Aorta (tissue), 5 donors: ENCODE measurements at regions not wholly inside any gene's neighbourhood (a gene's known extent, or its start where the extent isn't known, plus 50 kb on each side); places are given as distances from the start of the nearest gene placed in this dataset.
"Not testable (repeated sequence)": the region's sequence is repeated elsewhere in the genome, so short reads cannot be mapped to it uniquely, and the experiment has no call there.

ENCODE experiments used
- ATAC-seq: fragments of 200-7000 bp; cut with Tn5 transposase; one replicate; pipeline ENCODE4 v1.9.1; 2022; ENCODE audit warnings: moderate library complexity; ENCODE audit not compliant: low FRiP score
- DNase-seq, 2 donors: peaks; one replicate each; pipeline ENCODE4 v3.0.0-alpha.2; 2020
- H3K27ac ChIP-seq, 2 donors: one replicate each; pipeline ENCODE4 v1.5.1; 2013; ENCODE audit warnings: low read length in 2 of 2, mild to moderate bottlenecking in 2 of 2, moderate library complexity in 2 of 2, control low read depth in 1 of 2, inconsistent platforms in 1 of 2, low read depth in 1 of 2
- H3K27me3 ChIP-seq, 2 donors: one replicate each; pipeline ENCODE4 v1.6.1; 2013; ENCODE audit warnings: control low read depth in 1 of 2, low read length in 1 of 2, mild to moderate bottlenecking in 1 of 2, moderate library complexity in 1 of 2; ENCODE audit not compliant: insufficient read depth in 2 of 2, control insufficient read depth in 1 of 2
- H3K36me3 ChIP-seq, 2 donors: one replicate each; pipeline ENCODE4 v1.6.1; 2013; ENCODE audit warnings: control low read depth in 1 of 2, low read length in 1 of 2, mild to moderate bottlenecking in 1 of 2; ENCODE audit not compliant: insufficient read depth in 2 of 2, control insufficient read depth in 1 of 2
- H3K4me1 ChIP-seq, 2 donors: one replicate each; pipeline ENCODE4 v1.6.1; 2013; ENCODE audit warnings: low read length in 2 of 2, control low read depth in 1 of 2, mild to moderate bottlenecking in 1 of 2, moderate library complexity in 1 of 2; ENCODE audit not compliant: insufficient read depth in 2 of 2, control insufficient read depth in 1 of 2
- H3K4me3 ChIP-seq, 2 donors: one replicate each; pipeline ENCODE4 v1.5.1; 2013; ENCODE audit warnings: low read length in 2 of 2, control low read depth in 1 of 2, mild to moderate bottlenecking in 1 of 2
- H3K9me3 ChIP-seq: one replicate; pipeline ENCODE4 v1.6.1; 2013; ENCODE audit warnings: mild to moderate bottlenecking, low read length; ENCODE audit not compliant: control insufficient read depth
- WGBS, 2 donors: extraction: QIAGEN DNeasy Blood & Tissue Kit; methylation state at CpG; one replicate each; pipeline ENCODE4 v1.1.7; 2013; 5-methylcytosine and 5-hydroxymethylcytosine counted together
- intact Hi-C, 2 donors: fragments of 100-400 bp; cut with DNase I; formaldehyde crosslinking; loops; one replicate each; pipeline versions ENCODE4 v1.14.2 to v1.15.0; 2022
- donor health status: healthy with polysubstance abuse.
- donor health status: Bipolar disorder and iron deficiency.
- donor health status: DM: no; HTN: no; CAD: no.
- donor health status: DM: no; HTN: no; CAD: no.
- donor health status: DM: yes; HTN: yes; CAD: no.

- H3K4me1 ChIP-seq, H3K9me3 ChIP-seq, H3K36me3 ChIP-seq, H3K4me3 ChIP-seq, intact Hi-C loops, H3K27me3 ChIP-seq, H3K27ac ChIP-seq, ATAC-seq, DNase-seq: not testable (repeated sequence)
- 52 to 58% methylated on average over 3 of the region's 3 CpGs for WGBS, 2 donors
These were observed 228.3 kb upstream of the LHX5 start for GRCh38 chr12:113699984-113700383.

- Histone ChIP-seq H3K4me1 (no peaks in the 10 kb centered on the region), H3K36me3 (no peaks in the 10 kb centered on the region), H3K4me3 (no peak overlapping the region), H3K27me3 (no peaks in the 10 kb centered on the region), H3K9me3 (peaks cover 3% of the 10 kb centered on the region), H3K27ac (no peak overlapping the region)
- intact Hi-C loops: no loop called here
- no peak for ATAC-seq
- 49 to 58% methylated on average over 5 of the region's 5 CpGs for WGBS, 2 donors
- no peak for DNase-seq
These were observed 226.8 kb upstream of the LHX5 start for GRCh38 chr12:113698510-113698858.

DNA sequence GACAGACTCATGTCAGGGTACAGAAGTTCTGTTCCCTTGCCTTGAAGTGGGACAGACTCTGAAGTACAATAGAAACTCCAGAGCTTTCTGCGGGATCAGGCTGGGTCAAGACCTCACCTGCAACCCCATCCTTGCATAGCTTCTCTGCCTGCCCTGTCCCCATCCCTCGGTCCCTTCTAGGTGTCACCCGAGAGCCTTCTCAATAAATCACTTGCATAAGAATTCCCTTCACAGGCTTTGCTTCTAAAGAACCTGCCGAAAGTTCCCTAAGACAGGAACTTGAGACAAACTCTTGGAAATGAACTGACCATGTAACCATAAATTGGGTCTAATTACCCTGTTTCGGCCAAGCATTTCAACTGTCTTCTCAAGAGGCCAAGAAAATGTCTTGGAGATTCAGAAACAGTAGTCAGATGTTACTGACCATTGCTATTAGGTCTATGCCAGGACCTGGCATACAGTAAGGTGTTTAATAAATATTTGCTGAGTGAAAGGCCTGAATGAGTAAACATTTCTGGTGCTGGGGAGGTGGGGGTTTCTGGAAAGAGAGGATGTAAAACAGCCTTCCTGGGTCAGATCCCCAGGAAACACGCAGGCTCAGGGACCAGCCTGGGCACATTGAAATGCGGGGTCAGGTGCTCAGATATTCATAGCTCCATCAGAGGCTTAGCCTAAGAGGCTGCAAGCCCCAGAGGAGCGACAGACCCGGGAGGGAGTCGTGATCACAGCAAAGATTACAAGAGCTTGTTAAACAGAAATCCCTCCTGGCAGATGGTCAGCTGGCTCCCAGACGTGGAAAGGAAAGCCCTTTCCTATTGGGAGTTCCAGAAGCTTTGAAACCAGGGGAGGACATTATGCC, 226.2 kb upstream of the LHX5 start:
- DNase-seq (no peak), ATAC-seq (no peak)

GRCh38 chr12:113697104-113697503, 225.4 kb upstream of the LHX5 start:
- intact Hi-C loops: no loop called here
- Histone ChIP-seq H3K9me3 (peaks cover 3% of the 10 kb centered on the region), H3K4me3 (no peak overlapping the region), H3K4me1 (no peaks in the 10 kb centered on the region), H3K27ac (no peak overlapping the region), H3K36me3 (no peaks in the 10 kb centered on the region), H3K27me3 (no peaks in the 10 kb centered on the region)
- ATAC-seq: no peak
- DNase-seq: no peak
- WGBS, 2 donors: 57 to 61% methylated on average over 5 of the region's 5 CpGs

More for the DNA sequence above, 226.2 kb upstream of the LHX5 start:
- Histone ChIP-seq H3K27ac (no peak overlapping the region), H3K4me3 (no peak overlapping the region), H3K27me3 (no peaks in the 10 kb centered on the region), H3K4me1 (no peaks in the 10 kb centered on the region), H3K9me3 (peaks cover 3% of the 10 kb centered on the region), H3K36me3 (no peaks in the 10 kb centered on the region)
- intact Hi-C loops: no loop called here
- 14 to 18% methylated on average over 11 of the region's 11 CpGs for WGBS, 2 donors

DNA sequence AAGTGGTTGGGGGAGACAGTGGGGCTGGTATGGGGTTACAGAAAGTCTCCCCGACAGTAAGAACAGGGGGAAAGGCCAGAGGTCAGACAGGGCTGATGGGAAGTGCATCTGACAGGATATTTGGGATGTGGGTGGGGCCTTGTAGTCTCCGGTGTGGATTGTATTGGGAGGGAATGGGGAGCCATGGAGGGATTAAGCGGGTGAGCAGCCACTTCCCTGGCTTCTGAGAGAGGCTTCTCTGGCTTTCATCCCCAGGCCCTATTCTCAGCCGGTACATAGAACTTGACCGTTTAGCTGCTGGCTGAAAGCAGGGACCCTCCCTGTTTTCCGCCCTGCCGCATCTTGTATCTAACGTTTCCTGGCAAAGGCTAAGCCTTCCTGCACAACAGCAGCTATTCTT, 222.0 kb upstream of the LHX5 start:
- H3K9me3 ChIP-seq: no peaks in the 10 kb centered on the region
- intact Hi-C loops: no loop called here
- H3K27ac ChIP-seq: no peak overlapping the region
- no peaks in the 10 kb centered on the region for H3K4me1 ChIP-seq
- H3K4me3 ChIP-seq: no peak overlapping the region
- no peak for ATAC-seq
- DNase-seq: no peak
- H3K36me3 ChIP-seq: no peaks in the 10 kb centered on the region
- WGBS, 2 donors: 70% methylated on average over 8 of the region's 8 CpGs
- H3K27me3 ChIP-seq: no peaks in the 10 kb centered on the region

DNA sequence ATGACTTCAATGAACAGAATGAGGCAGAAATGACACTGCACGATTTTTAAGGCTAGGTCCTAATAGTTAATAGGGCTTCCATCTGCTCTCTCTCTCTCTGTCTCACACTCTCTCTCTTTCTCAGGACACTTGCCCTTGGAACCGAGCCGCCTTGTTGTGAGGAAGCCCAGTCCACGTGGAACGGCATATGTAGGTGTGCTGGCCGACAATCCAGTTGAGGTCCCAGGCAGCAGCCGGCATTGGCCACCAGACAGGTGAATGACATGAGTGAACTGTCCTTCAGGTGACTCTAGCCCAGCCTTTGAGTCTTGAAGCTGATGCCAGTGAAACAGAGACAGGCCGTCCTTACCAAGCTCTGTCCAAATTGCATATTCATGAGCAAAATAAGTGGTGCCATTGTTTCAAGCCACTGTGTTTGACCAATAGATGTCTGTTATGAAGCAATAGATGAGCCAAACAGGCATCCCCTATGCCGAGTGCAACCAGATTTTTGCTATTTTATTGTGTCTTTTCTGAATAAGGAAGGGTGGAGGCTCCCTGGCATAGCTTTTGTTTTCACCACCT, 217.5 kb upstream of the LHX5 start:
- WGBS, 2 donors: 77 to 88% methylated on average over 9 of the region's 9 CpGs
- DNase-seq (no peak), ATAC-seq (no peak)
- no peak overlapping the region for H3K27ac ChIP-seq
- H3K9me3 ChIP-seq: no peaks in the 10 kb centered on the region
- H3K4me1 ChIP-seq: no peaks in the 10 kb centered on the region
- no peaks in the 10 kb centered on the region for H3K36me3 ChIP-seq
- intact Hi-C loops: no loop called here
- H3K27me3 ChIP-seq: no peaks in the 10 kb centered on the region
- no peak overlapping the region for H3K4me3 ChIP-seq

DNA sequence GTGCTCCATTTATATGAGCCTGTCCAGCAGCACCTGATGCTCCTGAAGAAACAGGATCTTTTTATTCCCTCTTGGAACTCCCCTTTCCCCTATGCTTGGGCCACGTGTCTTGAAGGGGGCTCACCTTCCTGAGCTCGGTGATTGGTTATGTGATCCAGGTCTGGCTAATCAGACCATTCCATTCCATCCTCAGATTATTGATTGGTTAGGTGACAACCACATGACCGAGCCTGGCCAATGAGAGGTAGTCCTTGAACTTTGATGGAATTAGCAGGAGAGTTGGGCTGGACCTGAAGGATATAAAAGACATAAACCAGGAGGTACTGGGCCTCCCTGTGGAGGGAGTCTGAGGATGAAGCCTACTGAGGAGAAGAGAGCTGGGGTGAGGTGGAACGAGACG, 216.6 kb upstream of the LHX5 start:
- Histone ChIP-seq H3K9me3 (no peaks in the 10 kb centered on the region), H3K36me3 (no peaks in the 10 kb centered on the region), H3K4me3 (no peak overlapping the region), H3K27me3 (no peaks in the 10 kb centered on the region), H3K27ac (no peak overlapping the region), H3K4me1 (no peaks in the 10 kb centered on the region)
- intact Hi-C loops: no loop called here
- DNase-seq (no peak), ATAC-seq (no peak)
- WGBS, 2 donors: 66 to 73% methylated on average over 5 of the region's 5 CpGs

DNA sequence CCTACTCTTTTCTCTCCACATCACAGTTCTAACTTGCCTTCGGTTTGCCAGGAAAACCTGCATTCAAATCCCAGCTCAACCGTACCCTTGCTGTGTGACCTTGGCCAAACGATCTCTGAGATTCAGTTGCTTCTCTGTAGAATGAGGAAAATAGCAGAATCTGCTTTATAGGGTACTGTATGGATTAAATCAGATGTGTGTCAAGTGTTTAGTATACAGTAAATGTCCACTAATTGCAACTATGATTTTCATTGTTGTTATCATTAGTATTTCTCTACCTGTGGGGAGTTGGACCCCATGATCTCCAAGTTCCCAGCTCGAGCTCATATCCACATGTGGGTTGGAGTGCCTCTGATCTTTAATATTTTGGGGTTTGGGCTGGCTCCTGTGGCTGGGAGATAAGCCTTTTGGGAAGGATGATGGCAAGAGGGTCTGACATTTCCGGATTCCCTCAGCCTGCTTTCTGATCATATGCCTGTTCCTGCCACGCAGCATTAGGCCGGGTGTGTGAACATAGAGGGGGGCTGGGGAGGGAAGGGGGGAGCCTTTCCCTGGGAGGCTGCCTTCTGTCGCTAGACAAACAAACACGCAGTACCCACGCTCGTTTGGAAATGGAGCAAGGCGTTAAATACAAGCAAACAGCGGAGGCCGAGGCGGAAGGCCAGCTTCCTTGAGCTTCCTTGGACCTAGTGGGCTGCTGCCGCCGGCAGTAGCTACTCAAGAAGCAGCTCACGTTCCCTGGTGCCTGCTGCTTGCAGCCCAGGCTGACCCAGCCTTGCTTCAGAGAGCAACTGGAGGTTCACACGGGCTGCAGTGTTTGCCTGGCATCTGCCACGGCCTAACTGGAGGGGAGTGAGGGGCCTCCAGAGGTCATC, 213.5 kb upstream of the LHX5 start:
- no peaks in the 10 kb centered on the region for H3K36me3 ChIP-seq
- no peak overlapping the region for H3K27ac ChIP-seq
- H3K9me3 ChIP-seq: no peaks in the 10 kb centered on the region
- no peak for DNase-seq
- H3K27me3 ChIP-seq: no peaks in the 10 kb centered on the region
- intact Hi-C loops: no loop called here
- no peaks in the 10 kb centered on the region for H3K4me1 ChIP-seq
- WGBS, 2 donors: 33 to 43% methylated on average over 20 of the region's 20 CpGs
- no peak overlapping the region for H3K4me3 ChIP-seq
- ATAC-seq: no peak
